T-helper 22 cell (primary cell): ENCODE measurements at regions not wholly inside any gene's neighbourhood (a gene's known extent, or its start where the extent isn't known, plus 50 kb on each side); places are given as distances from the start of the nearest gene placed in this dataset.

Experiments
- DNase-seq: peaks from one replicate; pipeline ENCODE4 v3.0.0-alpha.2; 2020; ENCODE audit warnings: low read depth

GRCh38 chr1:239792157-239792556 is 299.5 kb upstream of the FMN2 start:
- DNase-seq: no peak

GRCh38 chr1:239795304-239795703 is 296.4 kb upstream of the FMN2 start:
- no peak for DNase-seq

- DNase-seq: no peak
Measured at GRCh38 chr1:239799617-239800016, 292.1 kb upstream of the FMN2 start.

GRCh38 chr1:239800861-239801260 is 290.8 kb upstream of the FMN2 start:
- DNase-seq: no peak

GRCh38 chr1:239802275-239802674 is 289.4 kb upstream of the FMN2 start:
- DNase-seq: no peak

GRCh38 chr1:239803781-239804180 is 287.9 kb upstream of the FMN2 start:
- no peak for DNase-seq

- no peak for DNase-seq
Measured at GRCh38 chr1:239804266-239804665, 287.4 kb upstream of the FMN2 start.

GRCh38 chr1:239805042-239805441 is 286.6 kb upstream of the FMN2 start:
- DNase-seq: no peak

GRCh38 chr1:239805851-239806772 is 285.6 kb upstream of the FMN2 start:
- DNase-seq: no peak

GRCh38 chr1:239806897-239807296 is 284.8 kb upstream of the FMN2 start:
- DNase-seq: no peak

- no peak for DNase-seq
Measured at GRCh38 chr1:239807361-239807760, 284.3 kb upstream of the FMN2 start.

- DNase-seq: no peak
Measured at GRCh38 chr1:239810061-239810481, 281.6 kb upstream of the FMN2 start.

GRCh38 chr1:239811211-239811885 is 280.3 kb upstream of the FMN2 start:
- DNase-seq: peak; percentile 3

- DNase-seq: no peak
Measured at GRCh38 chr1:239812580-239812979, 279.1 kb upstream of the FMN2 start.

GRCh38 chr1:239814306-239814881 is 277.3 kb upstream of the FMN2 start:
- DNase-seq: no peak

- no peak for DNase-seq
Measured at GRCh38 chr1:239815074-239815473, 276.6 kb upstream of the FMN2 start.

- no peak for DNase-seq
Measured at GRCh38 chr1:239816081-239816782, 275.5 kb upstream of the FMN2 start.

- no peak for DNase-seq
Measured at GRCh38 chr1:239817276-239817675, 274.4 kb upstream of the FMN2 start.

- no peak for DNase-seq
Measured at GRCh38 chr1:239817801-239818200, 273.9 kb upstream of the FMN2 start.

- no peak for DNase-seq
Measured at GRCh38 chr1:239819096-239819495, 272.6 kb upstream of the FMN2 start.

- no peak for DNase-seq
Measured at GRCh38 chr1:239819756-239820250, 271.9 kb upstream of the FMN2 start.

GRCh38 chr1:239823852-239824251 is 267.8 kb upstream of the FMN2 start:
- no peak for DNase-seq
